NCI-H748 (cell line): ENCODE measurements at regions not wholly inside any gene's neighbourhood (a gene's known extent, or its start where the extent isn't known, plus 50 kb on each side); places are given as distances from the start of the nearest gene placed in this dataset.
A peak's percentile ranks its signal among the peaks of the same experiment; 100 is the strongest.

Experiments used
- DNase-seq: peaks from one replicate; lab custom pipeline; 2025; ENCODE audit not compliant: unreplicated experiment; lab: John Stamatoyannopoulos, UW

DNA sequence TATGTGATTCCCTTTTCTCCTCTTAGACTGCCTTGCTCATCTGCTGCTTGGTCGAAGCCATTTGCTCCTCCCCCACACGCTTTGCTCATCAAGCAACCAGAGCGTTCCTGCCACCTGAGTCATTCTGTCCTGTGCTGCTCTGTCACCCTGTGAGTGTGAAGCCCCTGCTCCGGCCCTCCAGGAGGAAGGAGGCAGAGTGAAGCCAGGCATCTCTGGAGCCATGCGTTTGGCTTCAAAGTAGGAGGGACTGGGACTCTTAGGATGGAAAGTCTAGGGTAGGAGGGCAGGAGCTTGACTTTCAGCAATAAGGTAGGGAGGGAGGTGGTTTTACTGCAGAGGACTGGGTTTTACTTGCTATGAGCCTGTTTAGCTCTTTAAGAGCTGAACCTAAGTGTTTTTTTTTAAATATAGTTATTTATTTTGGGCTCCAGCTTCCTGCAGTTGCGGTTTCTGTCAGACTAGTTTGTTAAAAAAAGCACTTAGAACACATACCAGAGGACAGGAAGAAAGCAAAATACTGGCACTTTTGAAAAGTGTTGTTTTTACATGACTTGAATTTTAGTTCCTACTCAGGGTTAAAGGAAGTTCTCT lies 63.6 kb downstream of the SPINK2 start:
- DNase-seq, result no peak

DNA sequence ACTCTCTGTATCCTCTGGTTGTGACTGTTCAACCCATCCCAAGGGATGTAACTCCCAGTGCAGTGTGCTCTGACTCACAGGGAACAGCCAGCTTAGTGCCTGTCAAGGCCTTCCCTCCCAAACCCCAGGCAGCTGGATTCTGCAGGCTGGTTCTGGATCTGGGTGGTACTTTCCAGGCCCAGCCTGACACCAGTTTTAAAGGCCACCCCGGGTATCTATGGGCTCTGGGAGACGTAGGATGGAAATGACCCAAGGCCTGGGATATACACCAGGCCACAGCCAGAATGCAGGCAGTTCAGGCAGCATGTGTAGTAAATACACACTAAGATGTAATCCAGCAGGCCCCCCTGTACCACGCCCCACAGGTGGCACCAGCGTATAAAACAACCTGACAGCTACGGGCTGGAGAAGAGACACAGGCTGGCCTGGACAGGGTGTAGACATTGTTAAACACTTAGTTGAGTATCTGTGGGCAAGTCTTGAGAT lies 64.2 kb downstream of the SPINK2 start:
- no peak for DNase-seq

DNA sequence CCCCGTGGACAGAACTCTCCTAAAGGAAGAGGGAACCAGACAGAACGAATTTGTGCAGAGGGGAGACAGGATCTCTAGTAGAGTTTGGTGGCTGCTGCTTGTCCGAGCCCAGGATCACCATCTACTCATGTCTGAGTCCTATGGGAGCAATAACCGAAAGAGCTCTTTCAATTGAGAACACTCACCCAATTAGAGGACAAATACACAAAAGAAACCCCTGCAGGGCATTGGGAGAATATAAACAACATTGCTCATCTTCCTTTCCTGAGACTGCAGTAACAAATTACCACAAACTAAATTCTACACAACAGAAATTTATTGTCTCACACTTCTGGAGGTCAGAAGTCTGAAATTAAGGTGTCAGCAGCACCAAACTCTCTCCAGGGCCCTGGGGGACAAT lies 65.6 kb downstream of the SPINK2 start:
- peak; percentile 42 for DNase-seq

DNA sequence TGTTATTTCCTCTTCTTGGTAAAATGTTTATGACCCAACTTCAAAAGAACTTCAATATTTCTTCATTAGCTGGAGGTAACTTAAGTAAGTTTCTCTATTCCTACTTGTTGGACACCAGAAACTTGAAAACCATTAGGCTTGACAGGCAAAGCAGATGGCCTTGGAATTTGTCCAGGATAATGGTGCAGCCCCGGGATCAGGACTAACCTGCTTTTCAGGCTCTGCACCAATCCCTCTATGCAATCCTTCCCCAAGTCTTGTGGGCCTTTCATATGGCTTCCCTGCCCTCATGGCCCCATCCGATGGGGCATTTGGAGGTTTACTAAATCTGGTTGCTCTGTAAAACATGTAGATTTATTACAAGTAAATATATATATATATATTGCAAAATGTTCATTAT lies 68.5 kb downstream of the SPINK2 start:
- DNase-seq, result peak; percentile 25

DNA sequence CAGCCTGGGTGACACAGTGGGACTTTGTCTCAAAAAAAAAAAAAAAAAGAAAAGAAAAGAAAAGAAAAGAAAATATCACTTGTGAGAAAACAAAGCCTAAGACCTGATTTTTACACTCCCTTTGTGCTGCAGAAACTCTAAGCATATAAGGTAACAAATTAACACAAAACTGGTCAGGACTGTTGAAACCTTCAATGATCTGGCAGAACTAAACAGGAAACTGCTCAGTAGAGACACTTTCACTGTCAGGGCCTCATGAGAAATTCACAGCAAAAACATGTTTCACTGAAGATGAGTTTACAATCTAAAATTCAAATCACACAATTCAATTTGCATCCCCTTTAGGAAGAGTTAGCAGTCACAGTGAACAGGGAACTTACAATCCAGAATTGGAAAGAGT lies 69.1 kb upstream of the HOPX start:
- no peak for DNase-seq

DNA sequence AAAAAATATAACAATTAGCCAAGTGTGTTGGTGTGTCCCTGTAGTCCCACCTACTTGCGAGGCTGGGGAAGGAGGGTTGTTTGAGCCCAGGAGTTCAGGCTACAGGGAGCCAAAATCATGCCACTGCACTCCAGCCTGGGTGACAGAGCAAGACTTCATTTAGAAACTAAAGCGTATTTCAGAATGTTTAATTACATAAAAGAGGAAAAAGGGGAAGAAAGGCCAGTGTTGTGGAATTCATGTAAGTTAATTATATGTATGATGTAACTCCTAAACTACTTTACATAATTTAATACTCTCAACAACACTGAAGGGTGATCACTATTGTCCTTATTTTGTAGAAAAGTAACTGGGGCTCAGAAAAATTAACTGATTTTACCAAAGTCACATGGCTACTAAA lies 67.2 kb upstream of the HOPX start:
- no peak for DNase-seq

DNA sequence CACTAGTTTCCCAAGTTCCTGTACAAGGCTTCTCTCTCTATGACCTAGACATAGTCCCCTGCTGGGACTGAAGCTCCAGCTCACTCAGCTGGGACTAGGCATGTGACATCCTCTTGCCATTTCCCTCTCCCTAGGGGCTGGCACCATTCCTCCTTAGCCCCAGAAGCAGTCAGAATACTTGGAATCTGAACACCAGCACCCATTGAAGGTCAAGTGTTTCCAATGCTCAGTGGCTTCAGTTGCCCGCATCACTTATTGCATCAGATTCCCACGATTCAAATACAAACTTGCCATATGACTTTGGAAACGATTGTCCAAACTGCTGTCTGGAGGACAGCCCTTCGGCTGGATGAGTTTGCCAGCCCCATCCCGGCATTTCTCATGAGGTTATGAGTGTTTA lies 65.5 kb upstream of the HOPX start:
- no peak for DNase-seq

DNA sequence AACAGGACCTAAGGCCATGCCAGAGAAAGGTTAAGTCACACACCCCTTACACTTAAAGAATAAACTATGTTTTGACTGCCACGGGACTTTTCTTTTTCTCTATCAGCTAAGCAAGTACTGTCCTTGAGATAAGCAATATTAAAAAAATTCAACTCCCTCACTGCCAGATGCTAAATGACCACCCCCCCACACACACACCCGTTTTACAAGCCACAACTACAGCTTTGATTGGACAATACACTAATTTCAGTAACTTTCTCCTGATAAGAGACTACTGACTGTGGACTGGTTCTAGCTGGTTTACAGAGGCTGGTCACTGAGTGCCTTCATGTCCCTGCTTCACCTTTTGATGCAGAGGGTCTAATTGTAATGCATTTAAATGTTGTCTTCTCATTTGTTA lies 63.9 kb upstream of the HOPX start:
- DNase-seq, result no peak

DNA sequence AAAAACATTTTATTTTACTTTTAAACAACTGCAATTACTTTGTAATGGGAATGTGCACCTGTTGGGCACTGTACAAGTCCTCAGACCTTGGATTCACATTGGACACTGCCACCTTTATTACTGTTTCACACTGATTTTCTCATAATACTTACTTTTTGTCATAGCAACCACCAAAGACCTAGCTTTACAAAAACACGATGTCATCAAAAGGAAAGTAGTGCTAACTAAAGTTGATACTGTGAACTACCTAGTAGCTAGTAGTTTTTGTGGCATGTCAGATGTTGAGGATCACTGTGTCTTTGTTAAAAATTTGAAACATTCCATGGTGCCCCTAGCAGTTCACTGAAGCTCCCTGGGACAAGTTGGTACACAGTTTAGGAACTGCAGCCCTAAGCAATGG lies 62.9 kb upstream of the HOPX start:
- no peak for DNase-seq

DNA sequence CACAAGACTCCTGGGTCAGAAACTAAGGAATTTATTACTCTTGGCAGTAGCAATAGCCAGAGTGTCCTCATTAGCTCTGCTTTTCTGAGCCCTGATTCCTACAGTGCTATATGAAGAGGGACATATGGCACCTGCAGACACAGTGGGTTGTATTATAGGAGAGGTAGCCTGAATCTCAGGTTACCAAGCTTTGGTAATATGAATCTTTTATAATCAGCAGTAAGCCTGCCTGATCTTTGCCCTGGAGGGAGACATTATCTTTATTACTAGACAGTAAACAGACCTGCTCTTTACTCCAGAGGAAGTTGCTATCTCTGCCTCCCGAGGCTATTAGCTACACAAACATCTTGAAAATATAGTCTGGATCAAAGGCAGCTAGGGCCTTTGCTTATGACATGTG lies 62.5 kb upstream of the HOPX start:
- DNase-seq, result peak; percentile 82

DNA sequence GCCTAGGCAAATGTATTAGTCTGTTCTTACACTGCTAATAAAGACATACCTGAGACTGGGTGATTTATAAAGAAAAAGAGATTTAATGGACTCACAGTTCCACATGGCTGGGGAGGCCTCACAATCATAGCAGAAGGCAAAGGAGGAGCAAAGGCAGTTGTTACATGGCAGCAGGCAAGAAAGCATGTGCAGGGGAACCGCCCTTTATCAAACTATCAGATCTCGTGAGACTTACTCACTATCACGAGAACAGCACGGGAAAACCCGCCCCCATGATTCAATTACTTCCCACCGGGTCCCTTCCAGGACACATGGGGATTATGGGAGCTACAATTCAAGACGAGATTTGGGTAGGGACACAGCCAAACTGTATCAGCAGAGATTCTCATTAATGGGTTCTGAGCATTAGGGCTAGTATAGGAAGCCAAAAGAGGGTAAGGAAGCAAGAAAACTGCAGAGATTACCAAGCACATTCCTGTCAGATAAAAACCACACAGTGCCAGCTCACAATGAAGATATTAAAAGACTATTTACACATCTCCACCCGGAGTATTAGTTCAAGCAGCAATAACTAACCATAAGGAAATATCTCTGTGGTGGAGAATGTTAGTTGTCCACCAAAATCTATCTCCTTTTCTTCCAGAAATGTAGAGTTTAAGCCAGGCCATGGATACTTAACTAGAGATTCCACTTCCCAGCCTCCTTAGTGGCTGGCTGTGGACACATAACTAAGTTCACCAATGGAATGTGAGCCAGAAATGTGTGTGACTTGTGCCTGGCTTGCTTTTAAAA lies 61.2 kb upstream of the HOPX start:
- no peak for DNase-seq

DNA sequence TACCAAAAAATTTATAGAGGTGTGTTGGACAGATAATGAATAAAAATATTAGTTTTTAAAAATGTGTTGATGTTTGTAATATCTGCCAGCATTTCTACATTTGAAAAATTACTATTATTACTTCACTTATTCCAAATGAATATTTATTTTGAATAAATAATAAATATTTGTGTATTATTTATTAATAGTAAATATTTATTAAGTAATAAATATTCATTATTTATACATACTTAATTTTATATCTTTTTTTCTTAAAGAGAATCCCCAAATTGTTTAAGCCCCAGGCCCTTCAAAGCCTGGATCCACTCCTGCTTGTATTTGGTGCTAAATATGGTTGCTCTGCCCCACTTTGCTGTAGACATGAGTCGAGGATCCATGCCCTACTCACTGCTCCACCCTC lies 60.5 kb upstream of the HOPX start:
- DNase-seq, result no peak

DNA sequence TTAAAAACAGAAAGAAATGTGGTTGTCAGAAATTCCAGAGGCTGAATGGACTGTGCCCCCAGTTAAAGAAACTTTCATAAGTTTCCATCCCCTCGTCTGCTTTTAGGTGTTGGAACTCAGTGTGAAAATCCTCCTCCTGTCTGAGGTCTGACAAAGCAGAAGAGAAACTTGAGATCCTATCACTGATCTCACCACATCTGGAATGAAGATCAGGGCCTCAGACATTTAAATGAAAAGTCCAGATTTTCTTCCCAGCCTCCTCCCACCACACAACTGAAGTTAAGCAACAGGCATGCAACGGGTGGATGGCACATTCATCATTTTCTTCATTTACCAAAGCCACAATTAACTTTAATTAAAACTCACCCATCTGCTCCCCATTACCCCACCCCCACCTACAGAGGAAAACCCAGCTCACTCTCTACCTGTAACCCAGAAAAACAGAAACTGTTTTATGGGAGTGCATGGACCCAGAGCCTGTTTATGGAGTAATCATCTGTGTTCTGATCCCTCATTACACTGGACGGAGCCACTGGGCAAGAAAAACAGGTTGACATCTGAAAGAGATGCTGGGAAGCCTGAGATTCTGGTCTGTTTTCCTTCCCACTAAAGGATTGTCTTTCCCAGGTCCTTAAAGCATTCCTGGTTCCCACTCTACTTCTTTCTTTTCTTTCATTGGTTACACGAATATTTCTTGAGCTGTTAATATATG lies 58.1 kb upstream of the HOPX start:
- DNase-seq, result no peak

DNA sequence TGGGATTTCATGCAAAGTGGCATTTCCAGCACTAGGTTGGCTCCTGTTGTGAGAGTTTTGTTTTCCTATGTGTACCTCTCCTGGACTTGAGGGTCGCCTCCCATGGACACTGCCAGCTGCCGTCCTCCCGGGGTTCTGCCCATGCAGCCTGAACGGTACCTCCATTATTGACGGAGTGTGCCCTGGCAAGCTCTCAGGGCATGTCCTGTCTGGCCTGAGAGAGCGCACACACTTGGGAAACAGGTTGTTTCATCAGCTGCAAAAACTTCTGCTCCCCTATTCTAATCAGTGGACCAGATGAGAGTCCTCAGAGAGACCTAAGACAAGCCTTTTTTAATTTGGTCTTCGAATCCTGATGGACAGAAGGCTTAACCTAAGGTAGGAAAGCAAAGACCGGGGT lies 56.6 kb upstream of the HOPX start:
- DNase-seq, result no peak

DNA sequence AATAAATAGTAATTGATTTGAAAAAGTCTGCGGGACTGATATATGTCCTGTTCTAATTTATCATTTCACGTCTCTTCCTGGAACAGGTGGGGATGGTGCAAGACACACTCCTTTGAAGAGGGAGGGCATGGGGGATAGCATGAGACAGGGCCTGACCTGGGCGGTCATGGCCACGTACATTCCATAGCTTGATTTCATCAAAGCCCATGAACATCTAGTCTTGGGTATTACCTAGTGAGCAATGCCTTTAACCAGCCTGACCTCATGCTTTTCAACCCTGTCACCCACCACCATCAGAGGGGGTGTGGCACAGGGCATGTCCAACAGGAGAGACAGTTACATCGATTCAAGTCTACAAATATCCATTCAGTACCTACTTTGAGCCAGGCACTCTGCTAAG lies 52.3 kb upstream of the HOPX start:
- DNase-seq, result no peak

DNA sequence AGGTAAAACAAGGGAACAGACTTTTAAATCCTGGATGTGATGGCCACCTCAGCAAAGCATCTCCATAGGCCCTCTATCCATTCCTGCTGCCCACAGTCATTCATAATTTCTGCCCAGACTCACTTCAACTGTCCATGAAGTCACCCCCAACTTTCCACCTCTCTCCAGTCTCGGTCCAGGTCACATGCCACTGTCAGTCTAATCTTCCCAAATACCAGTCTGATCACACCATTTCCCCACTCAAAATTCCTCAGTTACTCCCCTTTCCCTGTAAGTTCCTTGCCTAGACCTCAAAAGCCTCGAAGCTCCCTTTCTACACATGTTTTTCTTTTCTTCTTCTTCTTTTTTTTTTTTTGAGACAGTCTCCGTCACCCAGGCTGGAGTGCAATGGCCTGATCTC lies 51.2 kb upstream of the HOPX start:
- DNase-seq, result no peak

DNA sequence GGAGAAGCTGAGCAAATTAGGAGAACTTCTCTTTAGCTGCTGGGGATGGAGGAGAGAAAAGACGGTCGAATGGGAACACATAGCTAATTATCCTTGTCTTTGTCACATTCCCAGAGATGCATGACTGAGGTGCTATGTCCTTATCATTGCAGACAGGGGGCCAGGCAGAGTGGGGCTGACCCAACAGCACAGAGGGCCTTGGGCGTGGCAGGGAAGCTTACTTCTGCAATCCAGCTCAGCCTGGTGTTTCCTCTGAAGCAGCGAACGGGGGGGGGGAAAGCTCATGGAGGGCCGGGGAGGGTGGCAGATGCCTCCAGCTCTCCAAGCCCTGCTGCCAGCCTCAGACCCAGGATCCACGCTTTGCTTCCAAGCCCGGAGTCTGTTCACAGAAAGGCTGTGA lies 50.8 kb upstream of the HOPX start:
- no peak for DNase-seq
